ENCODE measurements at regions not wholly inside any gene's neighbourhood (a gene's known extent, or its start where the extent isn't known, plus 50 kb on each side); places are given as distances from the start of the nearest gene placed in this dataset.

DNA sequence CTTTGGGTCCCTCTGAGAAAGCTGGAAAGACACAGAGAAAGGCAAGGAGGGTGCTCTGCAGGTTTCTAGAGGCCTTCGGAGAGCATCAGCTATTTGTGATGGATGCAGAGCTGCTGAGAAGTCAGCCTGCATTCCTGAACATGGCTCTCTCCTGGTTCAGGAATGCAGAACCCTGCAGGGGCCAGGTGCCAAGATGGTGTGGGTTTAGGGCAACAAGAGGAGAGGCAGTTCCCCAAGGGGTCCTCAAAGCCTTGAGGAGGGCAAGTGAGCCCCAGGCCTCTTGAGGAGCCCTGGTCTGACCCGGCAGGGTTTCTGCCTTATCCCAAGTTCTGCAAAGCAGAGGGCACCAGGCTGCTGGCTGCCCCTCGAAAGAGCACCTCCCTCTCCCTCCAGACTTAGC, 93.3 kb downstream of the HS1BP3 start:
- intact Hi-C loops (cut with micrococcal nuclease) (no loop called here), in situ Hi-C loops (cut with MboI) (no loop called here)
- FAIRE-seq, result no peak
- H3K27me3 ChIP-seq (ENCODE audit: control insufficient read depth in 2 of 2, insufficient read depth in 2 of 2, low read length in 2 of 2), result peaks cover 0 to 37% of the 10 kb centered on the region in 2 experiments; a peak in 2 of 5 replicates
- TF ChIP-seq TCF3 (CRISPR knock-in tag; IDR thresholded peaks at IDR 0.05), result no peak
- TF ChIP-seq MTF1 (CRISPR knock-in tag; IDR thresholded peaks at IDR 0.05; ENCODE audit: borderline replicate concordance), result no peak
- no peak for TF ChIP-seq FOXP4 (CRISPR knock-in tag; IDR thresholded peaks at IDR 0.05; ENCODE audit: borderline replicate concordance)
- TF ChIP-seq ZSCAN29 (IDR thresholded peaks at IDR 0.05), result no peak
- TF ChIP-seq MYBL2 (IDR thresholded peaks at IDR 0.05; ENCODE audit: low read depth), result no peak
- TF ChIP-seq MYBL2 (CRISPR knock-in tag; IDR thresholded peaks at IDR 0.05; ENCODE audit: borderline replicate concordance), result no peak
- no peak for TF ChIP-seq ELF1 (tag; IDR thresholded peaks at IDR 0.05)
- TF ChIP-seq ZKSCAN8 (CRISPR knock-in tag; IDR thresholded peaks at IDR 0.05), result no peak
- TF ChIP-seq, protein P1, sequence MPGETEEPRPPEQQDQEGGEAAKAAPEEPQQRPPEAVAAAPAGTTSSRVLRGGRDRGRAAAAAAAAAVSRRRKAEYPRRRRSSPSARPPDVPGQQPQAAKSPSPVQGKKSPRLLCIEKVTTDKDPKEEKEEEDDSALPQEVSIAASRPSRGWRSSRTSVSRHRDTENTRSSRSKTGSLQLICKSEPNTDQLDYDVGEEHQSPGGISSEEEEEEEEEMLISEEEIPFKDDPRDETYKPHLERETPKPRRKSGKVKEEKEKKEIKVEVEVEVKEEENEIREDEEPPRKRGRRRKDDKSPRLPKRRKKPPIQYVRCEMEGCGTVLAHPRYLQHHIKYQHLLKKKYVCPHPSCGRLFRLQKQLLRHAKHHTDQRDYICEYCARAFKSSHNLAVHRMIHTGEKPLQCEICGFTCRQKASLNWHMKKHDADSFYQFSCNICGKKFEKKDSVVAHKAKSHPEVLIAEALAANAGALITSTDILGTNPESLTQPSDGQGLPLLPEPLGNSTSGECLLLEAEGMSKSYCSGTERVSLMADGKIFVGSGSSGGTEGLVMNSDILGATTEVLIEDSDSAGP (CRISPR knock-in tag; IDR thresholded peaks at IDR 0.05), result no peak
- no peak for TF ChIP-seq ETS2 (tag; IDR thresholded peaks at IDR 0.05; ENCODE audit: borderline replicate concordance, poor library complexity, severe bottlenecking)
- no peak for TF ChIP-seq CTBP1 (IDR thresholded peaks at IDR 0.05; ENCODE audit: borderline replicate concordance)
- no peak for TF ChIP-seq POLR2AphosphoS2 (IDR thresholded peaks at IDR 0.05; ENCODE audit: low read length)
- TF ChIP-seq RCOR1 (IDR thresholded peaks at IDR 0.05; ENCODE audit: borderline replicate concordance in 1 of 2, low read depth in 2 of 2, low read length in 2 of 2), result no peak
- no peak for TF ChIP-seq KLF16 (IDR thresholded peaks at IDR 0.05)
- no peak overlapping the region for H3K27ac ChIP-seq (ENCODE audit: extremely low read depth, low read depth, low read length)
- POLR2A ChIA-PET, result interaction anchor here (0.6 to 0.7 kb wide), 2 partner anchors 20 to 30 kb away, joined by 3 read pairs; no protein-coding TSS in a partner anchor
- no peak for DNase-seq (ENCODE audit: extremely low read depth in 1 of 4, low spot score in 3 of 4)
- H3K9me3 ChIP-seq (replicated peaks; ENCODE audit: control insufficient read depth, insufficient read depth, low read depth, low read length), result no peaks in the 10 kb centered on the region
- no peak overlapping the region for H3K9ac ChIP-seq (ENCODE audit: insufficient read depth in 1 of 2, low read depth in 2 of 2, low read length in 2 of 2)
- H3K9me1 ChIP-seq (ENCODE audit: control insufficient read depth, insufficient read depth, low read length), result no peaks in the 10 kb centered on the region
- no peak overlapping the region for H3K4me2 ChIP-seq (ENCODE audit: insufficient read depth, low read length)
- 0% methylated on average over 3 of the region's 3 CpGs for WGBS (ENCODE audit: insufficient coverage, low coverage, missing lambda C conversion rate)
- H3K36me3 ChIP-seq (ENCODE audit: control insufficient read depth, insufficient read depth, low read length), result no peaks in the 10 kb centered on the region
- no TSS peak for BruUV-seq (replicated peaks)
- H3K79me2 ChIP-seq (ENCODE audit: control insufficient read depth, insufficient read depth, low read length), result no peaks in the 10 kb centered on the region
- H3K4me3 ChIP-seq, result no peak overlapping the region
- no peak for ATAC-seq
- CTCF ChIA-PET (ENCODE audit: low intra/inter-chr PET ratio), result no interaction called here
- no peak overlapping the region for H2AFZ ChIP-seq (ENCODE audit: low read depth, low read length)
- H4K20me1 ChIP-seq (replicated peaks; ENCODE audit: control insufficient read depth, insufficient read depth, low read length), result no peaks in the 10 kb centered on the region
- H3K4me1 ChIP-seq (replicated peaks in 1 of 2; ENCODE audit: control insufficient read depth in 2 of 2, insufficient read depth in 2 of 2, low read length in 2 of 2), result peaks cover 0 to 19% of the 10 kb centered on the region in 2 experiments; a peak in 2 of 5 replicates
